ENCODE measurements at regions not wholly inside any gene's neighbourhood (a gene's known extent, or its start where the extent isn't known, plus 50 kb on each side); places are given as distances from the start of the nearest gene placed in this dataset.

GRCh38 chr10:130739016-130739756 is 572.3 kb downstream of the TCERG1L start:
- TF ChIP-seq CTCF (IDR thresholded peaks at IDR 0.05) (no peak), POLR2A (IDR thresholded peaks at IDR 0.05) (no peak)
